ENCODE measurements at regions not wholly inside any gene's neighbourhood (a gene's known extent, or its start where the extent isn't known, plus 50 kb on each side); places are given as distances from the start of the nearest gene placed in this dataset.

DNA sequence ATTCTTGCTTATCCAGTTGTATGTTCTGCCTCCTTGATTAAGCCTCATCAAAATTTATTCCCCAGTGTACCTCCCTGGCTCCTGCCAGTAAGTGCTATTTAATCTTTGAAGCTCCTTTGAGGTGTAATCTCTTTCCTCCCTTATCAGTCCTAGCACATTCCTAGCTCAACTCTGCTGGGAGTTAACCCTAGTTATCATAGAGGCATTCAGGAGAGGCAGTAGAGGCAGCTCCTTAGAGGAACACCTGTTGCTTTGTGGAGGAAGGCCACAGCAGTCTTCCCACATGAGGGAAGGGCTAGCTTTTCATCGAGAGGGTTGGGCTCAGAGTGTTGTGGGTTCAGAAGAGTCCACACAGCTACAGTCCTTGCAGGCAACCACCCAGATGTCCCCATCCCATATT is 182.4 kb upstream of the ARID2 start:
- no peaks in the 10 kb centered on the region for H3K36me3 ChIP-seq (ENCODE audit: insufficient read depth in 1 of 2, low read depth in 1 of 2)
- no peak overlapping the region for H3K27ac ChIP-seq
- TF ChIP-seq, protein P1, sequence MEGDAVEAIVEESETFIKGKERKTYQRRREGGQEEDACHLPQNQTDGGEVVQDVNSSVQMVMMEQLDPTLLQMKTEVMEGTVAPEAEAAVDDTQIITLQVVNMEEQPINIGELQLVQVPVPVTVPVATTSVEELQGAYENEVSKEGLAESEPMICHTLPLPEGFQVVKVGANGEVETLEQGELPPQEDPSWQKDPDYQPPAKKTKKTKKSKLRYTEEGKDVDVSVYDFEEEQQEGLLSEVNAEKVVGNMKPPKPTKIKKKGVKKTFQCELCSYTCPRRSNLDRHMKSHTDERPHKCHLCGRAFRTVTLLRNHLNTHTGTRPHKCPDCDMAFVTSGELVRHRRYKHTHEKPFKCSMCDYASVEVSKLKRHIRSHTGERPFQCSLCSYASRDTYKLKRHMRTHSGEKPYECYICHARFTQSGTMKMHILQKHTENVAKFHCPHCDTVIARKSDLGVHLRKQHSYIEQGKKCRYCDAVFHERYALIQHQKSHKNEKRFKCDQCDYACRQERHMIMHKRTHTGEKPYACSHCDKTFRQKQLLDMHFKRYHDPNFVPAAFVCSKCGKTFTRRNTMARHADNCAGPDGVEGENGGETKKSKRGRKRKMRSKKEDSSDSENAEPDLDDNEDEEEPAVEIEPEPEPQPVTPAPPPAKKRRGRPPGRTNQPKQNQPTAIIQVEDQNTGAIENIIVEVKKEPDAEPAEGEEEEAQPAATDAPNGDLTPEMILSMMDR (IDR thresholded peaks at IDR 0.05) = no peak
- H3K27me3 ChIP-seq (ENCODE audit: insufficient read depth in 3 of 3, low read length in 2 of 3) = no peaks in the 10 kb centered on the region
- 67 to 79% (median 71%) methylated on average over 1 of the region's 1 CpG for WGBS, 3 donors
- H3K4me3 ChIP-seq = no peak overlapping the region
- DNase-seq (no peak), ATAC-seq (no peak)
- no peaks in the 10 kb centered on the region for H3K4me1 ChIP-seq
- H3K9me3 ChIP-seq = no peaks in the 10 kb centered on the region
- intact Hi-C loops (cut with DNase I) = loop anchor here in 1 of 2 donors (5.0 kb wide), 1 partner anchor 180 kb away; the partner anchor contains the start of gene ARID2

DNA sequence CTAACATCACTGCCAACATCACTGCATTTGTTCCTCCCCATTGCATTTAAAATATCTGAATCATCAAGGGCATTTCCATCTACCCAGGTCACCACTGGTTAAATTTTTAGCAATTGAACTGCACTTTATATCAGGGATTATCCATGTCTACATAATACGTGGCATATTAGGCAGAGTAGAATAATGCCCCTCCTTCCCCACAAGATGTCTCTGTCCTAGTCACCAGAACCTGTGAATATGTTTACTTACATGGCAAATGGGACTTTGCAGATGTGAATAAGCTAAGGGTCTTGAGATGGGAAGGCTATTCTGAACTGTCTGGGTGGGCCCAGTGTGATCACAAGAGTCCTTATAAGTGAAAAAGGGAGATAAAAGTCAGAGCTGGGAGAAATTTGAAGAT is 181.7 kb upstream of the ARID2 start:
- DNase-seq (no peak), ATAC-seq (no peak)
- Histone ChIP-seq H3K27ac (no peak overlapping the region), H3K9me3 (no peaks in the 10 kb centered on the region), H3K4me1 (no peaks in the 10 kb centered on the region), H3K36me3 (ENCODE audit: insufficient read depth in 1 of 2, low read depth in 1 of 2) (no peaks in the 10 kb centered on the region), H3K4me3 (no peak overlapping the region), H3K27me3 (ENCODE audit: insufficient read depth in 3 of 3, low read length in 2 of 3) (no peaks in the 10 kb centered on the region)
- TF ChIP-seq, protein P1 (IDR thresholded peaks at IDR 0.05) = no peak
- 29 to 40% (median 37%) methylated on average over 1 of the region's 1 CpG for WGBS, 3 donors
- intact Hi-C loops (cut with DNase I) = loop anchor here in 1 of 2 donors (5.0 kb wide), 1 partner anchor 179 kb away; the partner anchor contains the start of gene ARID2

DNA sequence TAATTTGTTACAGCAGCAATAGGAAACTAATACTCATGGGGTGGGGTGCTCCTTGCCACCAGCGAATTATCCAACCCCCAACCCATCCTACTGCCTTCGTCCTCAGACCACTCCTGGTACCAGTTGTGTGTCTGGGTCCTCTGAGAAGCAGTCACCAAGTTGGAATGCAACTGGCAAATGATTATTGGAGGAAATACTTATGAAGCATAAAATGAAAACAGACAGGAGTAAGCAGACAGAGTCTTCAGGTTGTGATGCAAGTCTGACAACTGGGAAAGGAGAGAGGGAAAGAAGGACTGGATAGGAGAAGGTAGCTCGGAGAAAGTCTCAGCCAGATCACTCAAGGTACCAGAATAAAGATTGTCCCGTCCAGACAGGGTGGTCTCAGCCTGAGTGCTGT is 181.1 kb upstream of the ARID2 start:
- no peak for ATAC-seq
- intact Hi-C loops (cut with DNase I) = loop anchor here in 1 of 2 donors (5.0 kb wide), 1 partner anchor 179 kb away; the partner anchor contains the start of gene ARID2
- Histone ChIP-seq H3K4me1 (no peaks in the 10 kb centered on the region), H3K27me3 (ENCODE audit: insufficient read depth in 3 of 3, low read length in 2 of 3) (no peaks in the 10 kb centered on the region), H3K27ac (no peak overlapping the region), H3K36me3 (ENCODE audit: insufficient read depth in 1 of 2, low read depth in 1 of 2) (no peaks in the 10 kb centered on the region), H3K4me3 (no peak overlapping the region), H3K9me3 (no peaks in the 10 kb centered on the region)
- DNase-seq = no peak
- WGBS, 3 donors = 71 to 89% (median 85%) methylated on average over 4 of the region's 4 CpGs
- TF ChIP-seq, protein P1 (IDR thresholded peaks at IDR 0.05) = no peak

DNA sequence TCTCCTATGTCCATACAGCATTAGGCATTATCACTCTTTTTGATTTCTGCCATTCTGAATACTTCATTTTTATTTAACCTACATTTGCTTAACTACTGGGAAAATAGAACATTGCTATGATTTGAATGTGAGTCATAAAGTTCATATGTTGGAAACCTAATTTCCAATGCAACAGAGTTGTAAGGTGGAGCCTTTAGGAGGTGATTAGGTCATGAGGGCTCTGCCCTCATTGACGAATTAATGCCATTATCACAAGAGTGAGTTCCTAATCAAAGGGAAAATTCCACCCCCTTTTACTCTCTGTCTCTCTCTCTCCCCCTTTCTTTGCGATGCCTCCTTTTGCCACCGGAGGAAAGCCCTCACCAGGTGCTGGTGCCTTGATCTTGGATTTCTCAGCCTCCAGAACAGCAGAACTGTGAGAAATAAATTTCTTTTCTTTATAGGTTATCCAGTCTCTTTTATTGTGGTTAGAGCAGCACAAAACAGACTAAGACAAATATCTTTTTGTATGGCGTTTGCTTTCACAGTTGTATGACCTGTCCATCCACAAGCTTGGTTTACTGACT is 180.1 kb upstream of the ARID2 start:
- Histone ChIP-seq H3K27ac (no peak overlapping the region), H3K36me3 (ENCODE audit: insufficient read depth in 1 of 2, low read depth in 1 of 2) (no peaks in the 10 kb centered on the region), H3K27me3 (ENCODE audit: insufficient read depth in 3 of 3, low read length in 2 of 3) (no peaks in the 10 kb centered on the region), H3K4me1 (no peaks in the 10 kb centered on the region), H3K9me3 (no peaks in the 10 kb centered on the region), H3K4me3 (no peak overlapping the region)
- TF ChIP-seq, protein P1 (IDR thresholded peaks at IDR 0.05) = no peak
- ATAC-seq (no peak), DNase-seq (no peak)
- intact Hi-C loops (cut with DNase I) = loop anchor here in 1 of 2 donors (5.0 kb wide), 1 partner anchor 178 kb away; the partner anchor contains the start of gene ARID2
- 62 to 94% (median 92%) methylated on average over 4 of the region's 4 CpGs for WGBS, 3 donors

DNA sequence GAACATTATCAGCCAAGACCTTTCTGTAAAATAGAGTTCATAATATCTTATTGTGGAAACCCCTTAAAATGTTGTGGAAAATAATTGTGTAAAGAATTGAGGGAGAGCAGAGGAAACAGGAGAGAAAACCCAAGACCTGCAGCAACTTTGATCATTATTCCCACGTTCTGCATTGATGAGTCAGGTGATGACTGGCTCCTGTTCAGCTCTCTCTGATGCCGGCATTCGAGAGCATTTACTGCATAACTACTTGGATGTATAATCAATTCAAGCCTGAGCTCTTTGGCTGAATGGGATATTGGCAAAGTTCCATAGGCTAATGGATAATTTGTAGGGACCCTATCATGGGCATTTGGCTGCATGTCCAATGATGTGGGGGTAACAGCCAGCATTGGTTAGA is 176.3 kb upstream of the ARID2 start:
- DNase-seq (no peak), ATAC-seq (no peak)
- intact Hi-C loops (cut with DNase I) = no loop called here
- Histone ChIP-seq H3K9me3 (no peaks in the 10 kb centered on the region), H3K4me3 (no peak overlapping the region), H3K27me3 (ENCODE audit: insufficient read depth in 3 of 3, low read length in 2 of 3) (no peaks in the 10 kb centered on the region), H3K4me1 (no peaks in the 10 kb centered on the region), H3K27ac (no peak overlapping the region), H3K36me3 (ENCODE audit: insufficient read depth in 1 of 2, low read depth in 1 of 2) (no peaks in the 10 kb centered on the region)
- TF ChIP-seq, protein P1 (IDR thresholded peaks at IDR 0.05) = no peak
- 77 to 90% (median 83%) methylated on average over 3 of the region's 3 CpGs for WGBS, 3 donors
